GM12891 (cell line): ENCODE measurements at regions not wholly inside any gene's neighbourhood (a gene's known extent, or its start where the extent isn't known, plus 50 kb on each side); places are given as distances from the start of the nearest gene placed in this dataset.

ENCODE experiments used
- POLR2A ChIP-seq: IDR thresholded peaks from 2 replicates; pipeline ENCODE4 v1.6.1; 2011; ENCODE audit warnings: low read depth, low read length, control low read depth
- POLR2AphosphoS5 ChIP-seq: IDR thresholded peaks from 2 replicates; pipeline ENCODE4 v1.6.1; 2011; ENCODE audit warnings: low read depth, low read length, control low read depth
- TAF1 ChIP-seq: IDR thresholded peaks from 2 replicates; pipeline ENCODE4 v1.6.1; 2011; ENCODE audit warnings: low read depth, low read length, control low read depth

GRCh38 chr6:84428300-84428907 is 201.0 kb upstream of the CEP162 start:
- no peak for TF ChIP-seq TAF1
- no peak for TF ChIP-seq POLR2A
- no peak for TF ChIP-seq POLR2AphosphoS5
